Aorta (tissue), 5 donors: ENCODE measurements at regions not wholly inside any gene's neighbourhood (a gene's known extent, or its start where the extent isn't known, plus 50 kb on each side); places are given as distances from the start of the nearest gene placed in this dataset.

ENCODE experiments used
- ATAC-seq: fragments of 200-7000 bp; cut with Tn5 transposase; one replicate; pipeline ENCODE4 v1.9.1; 2022; ENCODE audit warnings: moderate library complexity; ENCODE audit not compliant: low FRiP score
- DNase-seq, 2 donors: peaks; one replicate each; pipeline ENCODE4 v3.0.0-alpha.2; 2020
- H3K27ac ChIP-seq, 2 donors: one replicate each; pipeline ENCODE4 v1.5.1; 2013; ENCODE audit warnings: low read length in 2 of 2, mild to moderate bottlenecking in 2 of 2, moderate library complexity in 2 of 2, control low read depth in 1 of 2, inconsistent platforms in 1 of 2, low read depth in 1 of 2
- H3K27me3 ChIP-seq, 2 donors: one replicate each; pipeline ENCODE4 v1.6.1; 2013; ENCODE audit warnings: control low read depth in 1 of 2, low read length in 1 of 2, mild to moderate bottlenecking in 1 of 2, moderate library complexity in 1 of 2; ENCODE audit not compliant: insufficient read depth in 2 of 2, control insufficient read depth in 1 of 2
- H3K36me3 ChIP-seq, 2 donors: one replicate each; pipeline ENCODE4 v1.6.1; 2013; ENCODE audit warnings: control low read depth in 1 of 2, low read length in 1 of 2, mild to moderate bottlenecking in 1 of 2; ENCODE audit not compliant: insufficient read depth in 2 of 2, control insufficient read depth in 1 of 2
- H3K4me1 ChIP-seq, 2 donors: one replicate each; pipeline ENCODE4 v1.6.1; 2013; ENCODE audit warnings: low read length in 2 of 2, control low read depth in 1 of 2, mild to moderate bottlenecking in 1 of 2, moderate library complexity in 1 of 2; ENCODE audit not compliant: insufficient read depth in 2 of 2, control insufficient read depth in 1 of 2
- H3K4me3 ChIP-seq, 2 donors: one replicate each; pipeline ENCODE4 v1.5.1; 2013; ENCODE audit warnings: low read length in 2 of 2, control low read depth in 1 of 2, mild to moderate bottlenecking in 1 of 2
- H3K9me3 ChIP-seq: one replicate; pipeline ENCODE4 v1.6.1; 2013; ENCODE audit warnings: mild to moderate bottlenecking, low read length; ENCODE audit not compliant: control insufficient read depth
- WGBS, 2 donors: extraction: QIAGEN DNeasy Blood & Tissue Kit; methylation state at CpG; one replicate each; pipeline ENCODE4 v1.1.7; 2013; 5-methylcytosine and 5-hydroxymethylcytosine counted together
- intact Hi-C, 2 donors: fragments of 100-400 bp; cut with DNase I; formaldehyde crosslinking; loops; one replicate each; pipeline versions ENCODE4 v1.14.2 to v1.15.0; 2022
- donor health status: healthy with polysubstance abuse.
- donor health status: Bipolar disorder and iron deficiency.
- donor health status: DM: no; HTN: no; CAD: no.
- donor health status: DM: no; HTN: no; CAD: no.
- donor health status: DM: yes; HTN: yes; CAD: no.

DNA sequence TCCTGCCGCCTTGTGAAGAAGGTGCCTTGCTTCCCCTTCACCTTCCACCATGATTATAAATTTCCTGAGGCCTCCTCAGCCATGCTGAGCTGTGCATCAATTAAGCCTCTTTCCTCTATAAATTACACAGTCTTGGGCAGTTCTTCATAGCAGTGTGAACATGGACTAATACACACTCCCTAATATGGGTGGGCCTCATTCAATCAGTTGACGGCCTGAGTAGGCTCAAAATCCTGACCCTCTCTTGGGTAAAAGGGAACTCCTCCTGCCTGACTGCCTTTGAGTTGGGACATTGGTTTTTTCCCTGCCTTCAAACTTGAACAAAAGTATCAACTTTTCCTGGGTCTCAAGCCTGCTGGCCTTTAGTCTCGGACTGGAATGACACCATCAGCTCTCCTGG is 96.6 kb upstream of the PROKR2 start:
- H3K9me3 ChIP-seq: no peaks in the 10 kb centered on the region
- no peaks in the 10 kb centered on the region for H3K27me3 ChIP-seq
- H3K36me3 ChIP-seq: no peaks in the 10 kb centered on the region
- H3K4me1 ChIP-seq: no peaks in the 10 kb centered on the region
- no peak overlapping the region for H3K4me3 ChIP-seq
- ATAC-seq (no peak), DNase-seq (no peak)
- no peak overlapping the region for H3K27ac ChIP-seq
- intact Hi-C loops: no loop called here
- 88 to 90% methylated on average over 3 of the region's 3 CpGs for WGBS, 2 donors

DNA sequence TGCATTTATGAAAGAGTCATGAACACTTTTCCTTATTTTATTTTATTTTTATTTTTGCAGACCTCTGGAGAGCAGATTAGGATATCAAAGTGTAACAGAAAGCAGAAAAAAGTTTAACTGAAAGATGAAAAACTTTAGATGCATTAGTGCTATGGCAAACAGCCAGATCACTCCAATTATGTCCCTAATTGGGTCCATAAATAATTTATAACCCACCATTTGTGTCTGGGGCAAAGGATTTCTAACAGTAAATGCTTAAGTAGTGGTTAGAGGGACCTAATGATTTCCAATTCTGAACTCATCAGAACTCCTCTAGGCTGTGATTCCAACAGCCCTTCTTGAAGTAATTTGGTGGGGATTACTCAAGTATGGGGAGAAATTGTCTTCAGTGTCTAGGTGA is 93.7 kb upstream of the PROKR2 start:
- ATAC-seq: no peak
- intact Hi-C loops: no loop called here
- no peak for DNase-seq
- Histone ChIP-seq H3K27me3 (no peaks in the 10 kb centered on the region), H3K27ac (no peak overlapping the region), H3K4me1 (no peaks in the 10 kb centered on the region), H3K9me3 (no peaks in the 10 kb centered on the region), H3K36me3 (no peaks in the 10 kb centered on the region), H3K4me3 (no peak overlapping the region)

DNA sequence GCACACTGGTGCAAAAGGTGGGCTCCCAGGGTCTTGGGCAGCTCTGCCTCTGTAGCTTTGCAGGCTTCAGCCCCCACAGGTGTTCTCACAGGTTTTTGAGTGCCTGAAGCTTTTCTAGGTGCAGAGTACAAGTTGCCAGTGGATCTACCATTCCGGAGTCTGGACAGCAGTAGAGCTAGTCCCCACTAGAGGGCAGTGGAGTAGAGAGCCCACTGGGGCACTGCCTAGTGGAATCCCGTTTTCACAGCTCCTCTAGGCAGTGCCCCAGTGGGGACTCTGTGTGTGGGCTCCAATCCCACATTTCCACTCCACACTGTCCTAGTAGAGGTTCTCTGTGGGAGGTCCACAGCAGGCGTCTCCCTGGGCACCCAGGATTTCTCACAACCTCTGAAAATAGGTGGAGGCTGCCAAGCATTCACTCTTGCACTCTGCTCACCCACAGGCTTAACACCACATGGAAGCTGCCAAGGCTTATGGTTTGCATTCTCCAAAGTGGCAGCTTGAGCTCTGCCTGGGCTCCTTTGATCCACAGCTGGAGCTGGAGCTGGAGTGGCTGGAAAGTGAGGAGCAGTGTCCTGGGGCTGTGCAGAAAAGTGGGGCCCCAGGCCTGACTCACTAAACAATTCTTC is 86.3 kb upstream of the PROKR2 start:
- no peak overlapping the region for H3K4me3 ChIP-seq
- no peak overlapping the region for H3K27ac ChIP-seq
- 17 to 19% methylated on average over 3 of the region's 3 CpGs for WGBS, 2 donors
- ATAC-seq (no peak), DNase-seq (no peak)
- intact Hi-C loops: no loop called here
- no peaks in the 10 kb centered on the region for H3K27me3 ChIP-seq
- no peaks in the 10 kb centered on the region for H3K36me3 ChIP-seq
- H3K9me3 ChIP-seq: peaks cover 8% of the 10 kb centered on the region
- H3K4me1 ChIP-seq: no peaks in the 10 kb centered on the region

DNA sequence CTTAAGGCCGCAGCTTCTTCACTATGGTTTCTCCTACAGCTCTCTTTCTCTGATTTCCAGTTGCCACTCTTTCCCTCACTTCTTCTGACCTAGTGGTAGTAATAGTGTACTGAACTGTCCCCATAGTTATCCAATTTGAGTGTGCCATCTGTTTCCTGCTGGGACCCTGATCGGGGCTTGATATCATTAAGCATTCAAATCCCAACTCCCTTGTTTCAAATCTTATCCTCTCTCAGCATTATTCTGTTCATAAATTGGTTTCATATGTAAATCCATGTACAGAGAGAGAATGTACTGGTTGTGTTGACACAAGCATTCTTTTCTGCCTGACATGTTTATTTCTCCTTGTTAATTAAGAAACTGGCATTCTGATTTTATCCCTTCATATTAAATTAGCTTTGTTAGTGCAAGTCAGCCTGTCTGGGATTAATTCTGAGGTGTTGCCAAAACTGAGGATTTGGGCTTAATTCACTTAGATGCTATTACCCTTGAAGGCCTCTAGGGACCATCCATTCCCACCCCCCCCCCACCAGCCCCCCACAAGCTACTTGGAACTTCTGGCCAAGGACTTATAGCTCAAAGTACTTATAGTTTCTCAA is 84.6 kb upstream of the PROKR2 start:
- Histone ChIP-seq H3K36me3 (no peaks in the 10 kb centered on the region), H3K4me1 (no peaks in the 10 kb centered on the region), H3K27me3 (no peaks in the 10 kb centered on the region), H3K4me3 (no peak overlapping the region), H3K9me3 (peaks cover 8% of the 10 kb centered on the region), H3K27ac (no peak overlapping the region)
- intact Hi-C loops: no loop called here
- ATAC-seq (no peak), DNase-seq (no peak)
- WGBS, 2 donors: 65 to 71% methylated on average over 2 of the region's 2 CpGs

DNA sequence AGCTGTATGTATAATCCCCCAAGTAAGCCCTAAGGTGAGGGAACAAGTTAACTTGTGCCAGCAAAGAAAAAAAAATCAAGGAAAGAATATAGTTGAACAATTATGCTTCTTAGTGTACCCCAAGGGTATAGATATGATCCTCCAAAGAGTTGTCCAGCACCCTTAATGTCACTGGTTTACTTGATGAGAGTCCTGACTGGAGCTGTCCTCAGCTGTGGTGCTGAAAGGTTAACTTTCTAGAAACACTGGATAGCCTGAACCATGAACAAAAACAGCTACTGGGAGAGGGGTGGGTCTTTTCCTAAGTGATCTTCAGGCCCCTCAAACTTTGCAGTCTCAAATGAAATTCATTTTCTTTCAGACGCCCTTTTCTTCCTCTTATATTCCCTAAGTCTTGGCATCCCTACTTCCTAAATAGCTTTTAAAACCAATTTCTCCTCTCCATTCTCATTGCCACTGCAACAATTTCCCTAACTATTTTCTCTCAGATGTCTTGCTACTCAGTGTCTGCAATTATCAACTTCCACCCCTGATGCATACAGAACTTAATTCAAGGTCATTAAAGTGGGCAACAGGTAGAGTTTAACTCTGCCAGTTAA is 83.5 kb upstream of the PROKR2 start:
- Histone ChIP-seq H3K27me3 (no peaks in the 10 kb centered on the region), H3K4me3 (no peak overlapping the region), H3K36me3 (no peaks in the 10 kb centered on the region), H3K27ac (no peak overlapping the region), H3K4me1 (no peaks in the 10 kb centered on the region), H3K9me3 (peaks cover 8% of the 10 kb centered on the region)
- DNase-seq: no peak
- no peak for ATAC-seq
- intact Hi-C loops: no loop called here
- 38 to 39% methylated on average over 1 of the region's 1 CpG for WGBS, 2 donors

DNA sequence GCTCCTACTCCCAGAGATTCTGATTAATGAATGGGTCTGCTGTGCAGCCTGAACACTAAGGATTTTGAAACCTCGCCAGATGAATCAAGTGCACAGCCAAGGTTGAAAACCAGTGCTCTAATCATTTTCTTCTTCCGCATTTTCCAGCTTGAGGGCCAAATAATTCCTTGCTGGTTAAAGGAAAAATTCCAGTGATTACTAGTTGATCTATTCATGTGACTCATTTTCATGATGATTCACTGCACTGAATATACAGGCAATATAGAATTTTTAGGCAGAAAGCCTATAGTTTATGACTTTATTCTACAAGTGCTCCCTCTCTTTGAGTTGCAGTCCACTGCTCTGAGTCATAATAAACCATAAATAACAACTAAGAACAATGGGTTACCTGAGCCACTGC is 80.6 kb upstream of the PROKR2 start:
- ATAC-seq: no peak
- 73 to 76% methylated on average over 2 of the region's 2 CpGs for WGBS, 2 donors
- intact Hi-C loops: no loop called here

DNA sequence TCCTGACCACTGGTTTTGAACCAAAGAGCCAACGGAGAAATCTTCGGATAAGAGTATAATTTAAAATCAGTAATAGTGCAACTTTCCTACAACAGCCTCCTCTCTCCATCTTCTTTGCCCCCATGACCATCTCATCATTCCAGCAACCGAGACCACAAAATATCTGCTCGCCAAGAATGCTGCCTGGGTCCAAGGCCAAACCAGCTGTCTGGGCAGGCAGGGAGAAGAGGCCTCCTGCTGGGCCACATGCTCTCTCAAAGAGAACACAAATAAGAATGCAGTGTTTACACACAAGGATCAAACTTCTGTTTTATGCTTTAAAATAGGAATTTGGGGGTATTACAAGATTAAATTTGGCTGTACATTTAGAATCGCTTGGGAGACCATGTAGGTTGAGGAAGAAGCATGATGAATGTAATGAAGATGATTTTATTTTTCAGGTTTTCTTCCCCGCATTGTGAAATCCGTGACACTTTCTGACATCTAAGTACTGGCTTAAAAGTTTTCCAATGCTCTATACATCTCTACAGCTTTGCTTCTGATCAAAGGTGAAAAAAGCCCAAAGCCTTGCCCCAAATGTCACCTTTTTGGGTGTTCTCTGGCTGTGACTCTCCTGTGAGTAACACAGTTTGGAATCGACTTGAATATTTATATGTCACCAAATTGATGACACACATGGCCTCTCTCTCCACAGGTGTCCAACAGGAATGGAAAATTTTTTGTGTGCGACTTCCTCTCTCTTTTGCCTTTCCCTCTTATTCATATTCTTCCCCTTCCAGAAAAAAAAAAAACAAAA is 79.4 kb upstream of the PROKR2 start:
- Histone ChIP-seq H3K27me3 (no peaks in the 10 kb centered on the region), H3K27ac (no peak overlapping the region), H3K36me3 (no peaks in the 10 kb centered on the region), H3K9me3 (peaks cover 3% of the 10 kb centered on the region), H3K4me1 (no peaks in the 10 kb centered on the region), H3K4me3 (no peak overlapping the region)
- ATAC-seq (no peak), DNase-seq (no peak)
- WGBS, 2 donors: 56 to 57% methylated on average over 9 of the region's 9 CpGs
- intact Hi-C loops: no loop called here

More for the DNA sequence above, 80.6 kb upstream of the PROKR2 start:
- no peak for DNase-seq
- no peaks in the 10 kb centered on the region for H3K36me3 ChIP-seq
- H3K9me3 ChIP-seq: peaks cover 6% of the 10 kb centered on the region
- no peak overlapping the region for H3K4me3 ChIP-seq
- no peak overlapping the region for H3K27ac ChIP-seq
- no peaks in the 10 kb centered on the region for H3K27me3 ChIP-seq
- H3K4me1 ChIP-seq: no peaks in the 10 kb centered on the region

DNA sequence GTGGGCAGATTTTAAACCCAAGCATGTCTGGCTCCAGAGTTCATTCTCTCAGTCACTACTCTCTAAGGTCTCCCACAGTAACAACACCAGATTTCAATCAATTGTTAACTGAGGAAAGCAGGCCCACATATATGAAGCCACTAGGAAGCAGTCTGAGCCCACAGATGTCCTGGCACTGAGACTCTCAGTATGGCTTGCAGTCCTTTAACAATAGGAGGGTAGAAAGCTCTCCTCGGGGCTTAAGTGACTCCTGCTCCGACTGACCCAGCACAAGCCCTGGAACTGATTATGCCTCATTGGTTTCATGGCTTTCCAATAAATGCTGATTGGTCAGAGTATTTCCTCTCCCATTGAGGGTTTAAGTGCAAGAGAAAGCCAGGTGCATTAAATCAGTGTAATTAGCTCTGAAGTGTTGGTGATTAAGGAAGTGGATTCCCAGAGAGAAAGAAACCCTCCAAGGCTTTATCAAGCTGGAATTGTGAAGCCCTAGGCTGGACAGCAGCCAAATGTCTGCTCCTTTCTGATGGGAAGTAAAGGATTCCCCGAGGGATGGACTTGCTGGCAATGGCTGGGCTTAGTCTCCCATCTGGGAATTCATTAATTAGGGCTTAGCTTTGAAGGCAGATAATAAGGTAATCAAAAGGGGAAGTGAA is 76.6 kb upstream of the PROKR2 start:
- Histone ChIP-seq H3K27me3 (no peaks in the 10 kb centered on the region), H3K4me3 (no peak overlapping the region), H3K4me1 (no peaks in the 10 kb centered on the region), H3K36me3 (no peaks in the 10 kb centered on the region), H3K27ac (no peak overlapping the region), H3K9me3 (no peaks in the 10 kb centered on the region)
- intact Hi-C loops: no loop called here
- ATAC-seq: no peak
- 50 to 62% methylated on average over 3 of the region's 3 CpGs for WGBS, 2 donors
- DNase-seq: no peak
